GM23248 (cell line): ENCODE measurements at regions not wholly inside any gene's neighbourhood (a gene's known extent, or its start where the extent isn't known, plus 50 kb on each side); places are given as distances from the start of the nearest gene placed in this dataset.
"Not testable (repeated sequence)": the region's sequence is repeated elsewhere in the genome, so short reads cannot be mapped to it uniquely, and the experiment has no call there.

Source experiments
- EZH2 ChIP-seq: fragments of 200-600 bp; sonication (generic); IDR thresholded peaks from 2 replicates; pipeline ENCODE4 v1.6.1; 2018; ENCODE audit warnings: antibody characterized with exemption, mild to moderate bottlenecking; ENCODE audit not compliant: insufficient read depth, poor library complexity, severe bottlenecking
- EZH2phosphoT487 ChIP-seq: fragments of 200-600 bp; sonication (generic); IDR thresholded peaks from 2 replicates; pipeline ENCODE4 v1.6.1; 2018; ENCODE audit warnings: antibody characterized with exemption, moderate library complexity, mild to moderate bottlenecking, low read depth; ENCODE audit not compliant: insufficient read depth

DNA sequence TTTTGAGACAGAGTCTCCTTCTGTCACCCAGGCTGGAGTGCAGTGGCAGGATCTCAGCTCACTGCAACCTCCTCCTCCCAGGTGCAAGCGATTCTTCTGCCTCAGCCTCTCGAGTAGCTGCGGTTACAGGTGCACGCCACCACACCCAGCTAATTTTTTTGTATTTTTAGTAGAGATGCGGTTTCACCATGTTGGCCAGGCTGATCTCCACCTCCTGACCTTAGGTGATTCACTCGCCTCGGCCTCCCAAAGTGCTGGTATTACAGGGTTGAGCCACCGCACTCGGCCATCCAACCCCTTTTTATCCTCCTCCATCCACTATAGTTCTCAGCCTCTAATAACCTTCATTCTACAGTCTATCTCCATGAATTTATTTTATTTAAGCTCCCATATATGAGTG lies 617.3 kb upstream of the EDIL3 start:
- not testable (repeated sequence) for TF ChIP-seq EZH2, EZH2phosphoT487
